Activated CD4-positive, alpha-beta T cell treated with anti-CD3 and anti-CD28 coated beads, Interleukin-2, amount 10 ng/mL, durations not matched to agents 7 days and 5 days (primary cell): ENCODE measurements at regions not wholly inside any gene's neighbourhood (a gene's known extent, or its start where the extent isn't known, plus 50 kb on each side); places are given as distances from the start of the nearest gene placed in this dataset.

Experiments used
- CTCF ChIA-PET: fragments of 350-600 bp; sonication (Branson Sonifier 250); formaldehyde crosslinking; loops from one replicate; lab custom pipeline; 2021; ENCODE audit warnings: antibody characterized with exemption; lab: Charles Lee
- POLR2A ChIA-PET: fragments of 350-600 bp; sonication (Branson Sonifier 250); formaldehyde crosslinking; loops from one replicate; lab custom pipeline; 2021; ENCODE audit warnings: antibody characterized with exemption; lab: Charles Lee
- DNase-seq: peaks from one replicate; pipeline ENCODE4 v3.0.0-alpha.2; 2020
- H3K27ac Mint-ChIP-seq: one replicate; pipeline ENCODE4 v1.8.0; 2021; ENCODE audit warnings: mild to moderate bottlenecking, moderate library complexity, mixed read lengths
- H3K27me3 Mint-ChIP-seq: one replicate; pipeline ENCODE4 v1.8.0; 2021; ENCODE audit warnings: mixed read lengths
- H3K36me3 Mint-ChIP-seq: one replicate; pipeline ENCODE4 v1.8.0; 2021; ENCODE audit warnings: low read depth, mixed read lengths
- H3K4me1 Mint-ChIP-seq: one replicate; pipeline ENCODE4 v1.8.0; 2021; ENCODE audit warnings: mixed read lengths
- H3K4me3 Mint-ChIP-seq: one replicate; pipeline ENCODE4 v1.8.0; 2021; ENCODE audit warnings: mild to moderate bottlenecking, moderate library complexity, mixed read lengths
- H3K9me3 Mint-ChIP-seq: one replicate; pipeline ENCODE4 v1.8.0; 2021; ENCODE audit warnings: mixed read lengths

DNA sequence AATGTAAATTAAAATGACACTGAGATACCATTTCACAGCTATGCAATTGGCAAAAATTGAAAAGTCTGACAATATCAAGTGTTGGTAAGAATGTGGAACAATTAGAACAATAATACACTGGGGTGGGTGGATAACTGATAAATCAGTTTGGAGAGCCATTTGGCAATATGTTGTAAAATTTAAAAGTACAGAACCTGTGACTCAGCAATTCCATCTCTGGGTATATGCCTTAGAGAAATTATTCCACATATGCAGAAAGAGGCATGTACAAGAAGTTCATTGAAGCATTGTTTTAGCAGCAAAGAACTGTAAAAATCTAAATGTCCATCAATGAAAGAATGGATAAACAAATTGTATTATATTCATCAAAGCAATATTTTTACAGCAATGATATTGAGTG, 89.3 kb upstream of the NR3C1 start:
- no peak overlapping the region for H3K27ac Mint-ChIP-seq
- no peaks in the 10 kb centered on the region for H3K9me3 Mint-ChIP-seq
- no peak for DNase-seq
- no peaks in the 10 kb centered on the region for H3K4me1 Mint-ChIP-seq
- H3K36me3 Mint-ChIP-seq, result no peaks in the 10 kb centered on the region
- H3K4me3 Mint-ChIP-seq, result no peak overlapping the region
- POLR2A ChIA-PET, result no interaction called here
- H3K27me3 Mint-ChIP-seq, result no peaks in the 10 kb centered on the region
- CTCF ChIA-PET, result no interaction called here

DNA sequence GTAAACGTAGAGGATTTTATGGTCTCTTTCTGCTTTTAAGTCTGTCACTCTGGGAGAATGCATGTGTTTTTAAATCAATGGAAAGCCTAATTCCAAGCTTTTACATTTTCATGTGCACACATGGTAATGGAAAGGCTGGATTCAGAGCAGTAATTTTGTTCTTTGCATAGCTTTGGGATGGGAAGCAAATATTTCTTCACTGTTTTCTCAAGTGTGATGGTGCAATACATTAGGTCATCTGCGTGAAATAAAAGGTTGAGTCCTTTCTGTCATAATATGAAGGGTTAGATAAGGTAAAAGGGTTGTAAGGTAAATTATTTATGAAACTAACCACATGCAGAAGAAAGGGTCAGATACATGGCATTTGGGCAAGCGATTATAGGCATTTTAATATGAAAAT, 88.2 kb upstream of the NR3C1 start:
- no peaks in the 10 kb centered on the region for H3K9me3 Mint-ChIP-seq
- no peak overlapping the region for H3K27ac Mint-ChIP-seq
- CTCF ChIA-PET, result no interaction called here
- H3K4me1 Mint-ChIP-seq, result no peaks in the 10 kb centered on the region
- H3K27me3 Mint-ChIP-seq, result no peaks in the 10 kb centered on the region
- no peaks in the 10 kb centered on the region for H3K36me3 Mint-ChIP-seq
- DNase-seq, result no peak
- no peak overlapping the region for H3K4me3 Mint-ChIP-seq
- POLR2A ChIA-PET, result no interaction called here

DNA sequence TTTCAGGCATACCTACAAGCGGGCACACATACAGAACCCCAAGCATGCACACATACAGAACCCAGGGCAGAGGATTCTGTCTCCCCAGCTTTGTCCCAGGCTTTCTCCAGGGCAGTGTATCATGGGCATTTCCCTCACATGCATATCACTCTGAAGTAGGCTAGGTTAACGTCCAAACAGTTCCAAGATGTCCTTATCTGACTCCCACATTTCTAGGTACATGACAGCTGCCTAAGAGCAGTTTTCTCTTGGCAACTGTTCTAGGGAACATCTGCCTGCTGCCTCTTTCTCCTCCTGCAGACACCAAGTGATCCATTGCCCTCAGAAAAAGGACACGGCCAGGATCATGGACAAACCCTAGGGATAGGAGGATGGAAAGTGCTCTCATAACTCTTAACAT, 84.9 kb upstream of the NR3C1 start:
- DNase-seq, result no peak
- H3K27ac Mint-ChIP-seq, result no peak overlapping the region
- ChIA-PET POLR2A (no interaction called here), CTCF (interaction anchor here (1.2 kb wide), 1 partner anchor 12 kb away, joined by 3 read pairs; no protein-coding TSS in a partner anchor)
- no peaks in the 10 kb centered on the region for H3K27me3 Mint-ChIP-seq
- H3K9me3 Mint-ChIP-seq, result no peaks in the 10 kb centered on the region
- H3K4me1 Mint-ChIP-seq, result no peaks in the 10 kb centered on the region
- no peaks in the 10 kb centered on the region for H3K36me3 Mint-ChIP-seq
- no peak overlapping the region for H3K4me3 Mint-ChIP-seq

DNA sequence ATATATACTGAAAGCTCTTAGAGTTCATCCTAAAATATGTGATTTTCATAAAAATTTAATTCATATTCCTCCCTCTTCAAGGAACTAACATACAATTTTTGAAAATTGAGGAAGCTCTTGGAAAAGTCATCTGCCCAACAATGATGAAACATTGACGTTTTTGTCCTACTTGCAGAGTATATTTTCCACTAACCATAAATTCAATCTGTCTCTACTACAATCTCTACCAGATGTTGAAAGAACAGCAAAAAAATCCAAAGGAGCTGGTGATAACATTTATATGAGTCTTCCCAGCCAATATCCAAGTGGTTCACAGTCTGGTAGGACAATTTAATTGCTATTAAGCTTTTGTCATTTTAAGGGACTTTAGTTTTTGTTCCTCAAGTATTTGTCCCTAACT, 81.1 kb upstream of the NR3C1 start:
- H3K4me3 Mint-ChIP-seq, result no peak overlapping the region
- no peaks in the 10 kb centered on the region for H3K27me3 Mint-ChIP-seq
- ChIA-PET POLR2A (no interaction called here), CTCF (no interaction called here)
- no peaks in the 10 kb centered on the region for H3K9me3 Mint-ChIP-seq
- no peak for DNase-seq
- no peaks in the 10 kb centered on the region for H3K4me1 Mint-ChIP-seq
- no peak overlapping the region for H3K27ac Mint-ChIP-seq
- H3K36me3 Mint-ChIP-seq, result no peaks in the 10 kb centered on the region

DNA sequence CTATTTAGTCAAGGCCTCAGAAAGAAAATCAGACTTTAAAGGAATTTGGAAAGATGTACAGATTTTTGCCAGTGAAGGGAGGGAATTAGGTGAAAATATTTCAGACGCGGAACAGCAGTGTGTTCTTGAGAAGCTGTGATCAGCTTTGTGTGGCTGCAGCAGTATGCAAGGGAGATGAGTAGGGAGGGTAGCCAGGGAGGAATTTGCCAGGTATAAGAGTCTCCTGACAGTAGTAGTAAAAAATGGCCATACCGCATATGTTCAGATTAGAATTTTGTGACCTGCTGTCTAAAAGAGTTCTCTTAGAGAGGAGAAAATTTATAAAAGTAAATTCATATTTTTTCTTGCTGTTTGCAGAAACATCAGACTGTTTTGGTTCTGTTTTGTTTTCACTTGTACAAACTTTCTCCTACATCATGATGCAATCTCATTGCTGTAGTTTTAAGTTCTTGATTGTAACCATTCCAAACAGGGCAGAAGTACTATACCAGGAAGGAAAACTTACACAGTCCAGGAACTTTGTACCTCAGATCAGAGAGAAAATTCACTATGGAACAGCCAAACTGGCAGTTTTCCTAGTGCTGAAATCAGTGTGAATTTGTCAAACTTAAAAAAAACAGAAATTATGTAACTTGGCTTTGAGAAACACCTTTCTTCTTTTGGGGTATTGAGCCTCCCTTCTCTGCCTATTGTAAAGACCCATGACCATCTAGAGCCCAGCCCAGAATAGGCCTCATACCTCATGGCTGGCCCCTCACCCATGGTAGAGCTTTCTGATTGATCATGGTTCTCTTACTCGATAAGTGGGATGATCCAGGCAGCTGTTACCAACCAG, 78.4 kb upstream of the NR3C1 start:
- no peak overlapping the region for H3K27ac Mint-ChIP-seq
- no peak overlapping the region for H3K4me3 Mint-ChIP-seq
- ChIA-PET CTCF (interaction anchor here (0.9 to 1.1 kb wide), 2 partner anchors 9 to 28 kb away, joined by 3 to 4 read pairs; no protein-coding TSS in a partner anchor), POLR2A (no interaction called here)
- DNase-seq, result no peak
- H3K9me3 Mint-ChIP-seq, result no peaks in the 10 kb centered on the region
- no peaks in the 10 kb centered on the region for H3K4me1 Mint-ChIP-seq
- H3K36me3 Mint-ChIP-seq, result no peaks in the 10 kb centered on the region
- no peaks in the 10 kb centered on the region for H3K27me3 Mint-ChIP-seq

DNA sequence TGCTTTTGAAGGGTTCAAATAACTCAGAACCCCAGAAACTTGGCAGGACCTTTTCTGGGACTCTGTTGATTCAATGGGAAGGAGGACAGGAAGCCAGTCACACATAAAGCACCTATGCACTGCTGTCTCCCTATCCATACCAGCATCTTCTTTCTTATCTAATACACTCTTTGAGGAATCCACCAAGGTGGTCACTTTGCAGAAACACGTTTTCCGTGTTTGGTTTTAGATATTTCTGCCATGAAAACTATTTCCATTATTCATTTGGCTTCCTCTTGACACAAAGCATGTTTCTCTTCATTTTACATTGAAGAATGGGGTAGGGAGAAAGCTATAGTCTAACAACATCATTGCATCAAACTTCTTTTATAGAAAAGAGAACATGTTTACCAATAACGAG, 76.5 kb upstream of the NR3C1 start:
- Mint-ChIP-seq H3K4me3 (no peak overlapping the region), H3K27me3 (no peaks in the 10 kb centered on the region), H3K9me3 (no peaks in the 10 kb centered on the region), H3K27ac (no peak overlapping the region), H3K36me3 (no peaks in the 10 kb centered on the region), H3K4me1 (no peaks in the 10 kb centered on the region)
- DNase-seq, result no peak
- ChIA-PET CTCF (no interaction called here), POLR2A (no interaction called here)

DNA sequence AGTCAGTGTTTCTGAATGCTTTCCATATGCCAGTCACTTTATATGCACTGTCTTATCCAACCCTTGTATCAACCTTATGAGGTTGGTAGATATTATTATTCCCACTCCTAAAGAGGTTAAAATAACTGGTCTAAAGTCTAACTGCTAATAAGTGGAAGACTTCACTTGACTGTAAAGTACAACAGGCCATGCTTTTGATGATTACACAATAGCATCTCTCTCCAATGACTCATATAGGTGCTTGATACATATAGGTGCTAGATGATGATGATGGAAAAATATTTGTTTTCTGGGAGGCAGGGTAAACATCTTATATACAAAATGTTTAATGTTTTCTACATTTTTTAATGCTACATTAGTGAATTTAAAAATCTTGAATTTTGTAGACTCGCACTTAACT, 75.9 kb upstream of the NR3C1 start:
- ChIA-PET CTCF (no interaction called here), POLR2A (no interaction called here)
- H3K27me3 Mint-ChIP-seq, result no peaks in the 10 kb centered on the region
- H3K27ac Mint-ChIP-seq, result no peak overlapping the region
- no peak for DNase-seq
- H3K4me1 Mint-ChIP-seq, result no peaks in the 10 kb centered on the region
- H3K9me3 Mint-ChIP-seq, result no peaks in the 10 kb centered on the region
- no peaks in the 10 kb centered on the region for H3K36me3 Mint-ChIP-seq
- H3K4me3 Mint-ChIP-seq, result no peak overlapping the region

DNA sequence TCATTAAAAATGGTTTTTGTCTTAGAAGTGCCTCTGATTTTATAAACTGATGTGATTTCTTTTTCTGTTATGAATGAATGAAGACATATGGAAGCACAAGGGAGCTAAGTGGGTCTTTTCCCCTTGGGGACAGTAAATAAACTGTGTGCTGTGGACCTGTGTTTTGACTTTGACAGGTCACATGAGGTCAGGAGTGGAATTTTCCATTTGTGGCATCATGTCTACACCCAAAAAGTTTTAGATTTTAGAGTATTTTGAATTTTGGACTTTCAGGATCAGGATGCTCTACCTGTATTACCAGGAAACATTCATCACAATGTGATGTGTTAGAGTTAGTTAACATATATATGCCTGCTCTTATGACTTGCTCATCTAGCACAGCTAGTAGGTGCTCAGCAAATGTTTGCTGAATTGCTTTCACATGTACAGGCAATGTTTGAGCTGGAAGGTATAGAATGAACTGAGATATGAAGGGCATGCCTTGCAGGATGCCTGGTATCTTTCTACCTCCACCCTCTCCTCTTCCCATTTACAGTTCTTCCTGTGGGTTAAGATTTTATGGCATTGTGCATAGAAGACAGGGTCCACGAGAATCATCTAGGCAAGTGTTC, 73.2 kb upstream of the NR3C1 start:
- Mint-ChIP-seq H3K9me3 (no peaks in the 10 kb centered on the region), H3K27me3 (no peaks in the 10 kb centered on the region), H3K4me1 (no peaks in the 10 kb centered on the region), H3K27ac (no peak overlapping the region), H3K36me3 (no peaks in the 10 kb centered on the region), H3K4me3 (no peak overlapping the region)
- ChIA-PET CTCF (interaction anchor here (0.9 kb wide), 1 partner anchor 11 kb away, joined by 3 read pairs; no protein-coding TSS in a partner anchor), POLR2A (no interaction called here)
- DNase-seq, result no peak

DNA sequence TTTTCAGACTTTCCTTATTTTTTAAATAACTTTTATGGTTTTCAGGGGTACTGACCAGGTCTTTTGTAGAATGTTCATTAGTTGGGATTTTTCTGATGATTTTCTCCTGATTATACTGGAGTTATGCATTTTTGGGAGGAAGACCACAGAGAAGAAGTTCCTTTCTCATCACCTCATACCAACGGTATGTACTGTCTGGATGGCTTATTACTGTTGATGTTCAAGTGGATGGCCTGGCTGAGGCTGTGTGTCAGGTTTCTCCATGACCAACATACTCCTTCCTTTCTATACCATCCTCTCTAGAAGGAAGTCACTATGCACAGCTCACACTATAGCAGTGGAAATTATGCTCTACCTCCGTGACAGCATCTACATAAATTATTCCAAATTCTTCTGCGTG, 71.1 kb upstream of the NR3C1 start:
- POLR2A ChIA-PET, result no interaction called here
- no peak for DNase-seq
- H3K4me3 Mint-ChIP-seq, result no peak overlapping the region
- CTCF ChIA-PET, result no interaction called here
- no peaks in the 10 kb centered on the region for H3K9me3 Mint-ChIP-seq
- no peaks in the 10 kb centered on the region for H3K36me3 Mint-ChIP-seq
- H3K27me3 Mint-ChIP-seq, result no peaks in the 10 kb centered on the region
- H3K27ac Mint-ChIP-seq, result no peak overlapping the region
- no peaks in the 10 kb centered on the region for H3K4me1 Mint-ChIP-seq

DNA sequence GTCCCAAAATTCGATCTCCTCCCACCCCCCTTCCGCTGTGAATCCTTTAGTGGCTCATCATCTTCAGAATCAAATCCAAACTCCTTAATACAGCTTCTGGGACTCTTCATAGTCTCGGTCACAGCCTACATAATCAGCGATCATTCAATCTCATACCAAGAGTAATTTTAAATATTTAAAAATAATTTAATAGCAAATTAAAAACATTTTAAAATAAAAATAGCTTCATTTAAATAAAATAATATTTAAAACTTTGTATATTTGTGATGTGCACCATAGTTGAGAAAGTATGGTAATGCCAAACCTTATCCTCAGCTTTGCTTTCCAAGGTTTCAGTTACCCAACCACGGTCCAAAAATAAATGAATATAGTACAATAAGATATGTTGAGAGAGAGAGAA, 70.0 kb upstream of the NR3C1 start:
- Mint-ChIP-seq H3K4me3 (no peak overlapping the region), H3K36me3 (no peaks in the 10 kb centered on the region), H3K4me1 (no peaks in the 10 kb centered on the region), H3K27me3 (no peaks in the 10 kb centered on the region), H3K27ac (no peak overlapping the region), H3K9me3 (no peaks in the 10 kb centered on the region)
- POLR2A ChIA-PET, result no interaction called here
- CTCF ChIA-PET, result interaction anchor here (1.4 kb wide), 1 partner anchor 9 kb away, joined by 4 read pairs; no protein-coding TSS in a partner anchor
- DNase-seq, result no peak

DNA sequence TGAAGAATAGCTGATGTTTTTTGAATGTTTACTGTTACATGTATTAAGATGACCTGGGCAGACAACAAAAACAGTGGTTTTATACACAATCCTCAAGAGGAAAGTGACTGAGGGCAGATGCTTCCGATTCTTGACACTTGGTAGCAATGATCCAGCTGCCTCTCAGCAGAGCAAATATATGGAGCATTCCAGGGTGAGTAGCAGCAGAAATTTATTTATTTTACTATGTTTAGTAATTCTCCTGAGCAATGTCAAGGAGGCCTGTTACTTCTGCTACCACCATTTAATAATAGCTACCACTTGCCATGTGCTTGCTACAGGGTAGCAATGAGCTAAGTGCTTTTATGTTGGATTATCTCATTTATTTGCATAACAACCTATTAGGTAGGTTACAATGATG, 69.1 kb upstream of the NR3C1 start:
- Mint-ChIP-seq H3K9me3 (no peaks in the 10 kb centered on the region), H3K27ac (no peak overlapping the region), H3K36me3 (no peaks in the 10 kb centered on the region), H3K27me3 (no peaks in the 10 kb centered on the region), H3K4me1 (no peaks in the 10 kb centered on the region), H3K4me3 (no peak overlapping the region)
- CTCF ChIA-PET, result interaction anchor here (0.6 to 1.4 kb wide), 2 partner anchors 10 to 159 kb away, joined by 4 to 5 read pairs; no protein-coding TSS in a partner anchor
- POLR2A ChIA-PET, result no interaction called here
- DNase-seq, result no peak

DNA sequence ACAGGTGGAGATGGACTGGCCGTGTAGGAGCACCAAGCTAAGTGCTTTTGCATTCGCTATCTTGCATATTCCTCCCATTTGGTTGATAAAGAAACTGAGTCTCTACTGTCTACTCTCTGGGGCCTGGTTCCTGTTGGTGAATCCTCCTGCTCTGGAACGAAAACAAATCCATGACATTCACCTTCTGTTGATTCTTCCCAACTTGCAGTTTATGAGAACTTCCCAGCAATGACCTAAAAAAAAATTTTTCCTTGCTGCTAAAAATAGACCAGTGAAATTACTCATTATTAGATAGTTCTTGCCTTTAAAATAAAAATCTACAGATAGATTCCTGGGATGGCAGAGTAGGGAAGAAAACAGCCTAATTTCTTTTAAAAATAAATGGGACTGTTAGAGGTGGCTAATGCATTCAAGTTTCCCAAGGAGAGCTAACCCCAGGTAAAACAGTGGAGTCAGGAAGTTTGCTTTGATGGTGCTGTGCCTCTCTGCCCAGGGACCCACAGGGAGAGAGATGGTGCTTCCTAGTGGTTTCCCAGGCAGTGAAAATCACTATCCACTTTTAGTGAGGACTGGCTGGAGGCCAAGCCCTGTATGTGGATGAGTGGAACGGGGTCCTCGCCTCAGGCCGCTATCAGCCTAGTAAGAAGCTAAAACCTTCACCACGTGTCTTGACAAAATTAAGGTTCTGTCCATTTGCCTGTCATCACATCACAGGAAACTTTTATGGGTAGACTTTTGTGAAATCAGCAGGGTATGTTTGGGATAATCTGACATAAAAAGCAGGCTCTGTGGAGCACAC, 68.4 kb upstream of the NR3C1 start:
- H3K4me3 Mint-ChIP-seq, result no peak overlapping the region
- H3K36me3 Mint-ChIP-seq, result no peaks in the 10 kb centered on the region
- no peaks in the 10 kb centered on the region for H3K9me3 Mint-ChIP-seq
- H3K27ac Mint-ChIP-seq, result no peak overlapping the region
- no peak for DNase-seq
- H3K4me1 Mint-ChIP-seq, result no peaks in the 10 kb centered on the region
- ChIA-PET POLR2A (no interaction called here), CTCF (interaction anchor here (1.4 kb wide), 1 partner anchor 11 kb away, joined by 4 read pairs; no protein-coding TSS in a partner anchor)
- H3K27me3 Mint-ChIP-seq, result no peaks in the 10 kb centered on the region

DNA sequence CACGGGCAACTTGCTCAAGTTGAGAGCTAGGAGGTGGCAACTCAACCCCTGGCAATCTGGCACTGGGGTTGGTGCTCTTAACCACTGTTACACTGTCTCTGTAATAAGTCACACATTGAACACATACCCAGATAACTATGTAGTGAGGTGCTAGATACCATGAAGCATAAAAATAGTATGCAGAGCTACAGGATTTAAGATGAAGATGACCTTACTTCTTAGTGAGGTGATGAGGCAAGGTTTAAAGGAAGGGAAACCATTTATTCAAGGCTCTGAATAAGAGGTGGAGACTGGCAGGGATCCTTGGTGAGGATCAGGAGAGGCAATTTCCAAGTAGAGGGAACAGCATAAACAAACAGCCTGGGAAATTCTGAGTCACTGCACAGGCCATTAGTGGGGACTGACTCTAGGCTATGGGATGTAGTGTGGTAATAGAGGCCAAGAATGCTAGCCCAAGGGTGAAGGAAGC, 67.6 kb upstream of the NR3C1 start:
- Mint-ChIP-seq H3K4me3 (no peak overlapping the region), H3K9me3 (no peaks in the 10 kb centered on the region), H3K36me3 (no peaks in the 10 kb centered on the region), H3K4me1 (no peaks in the 10 kb centered on the region), H3K27me3 (no peaks in the 10 kb centered on the region), H3K27ac (no peak overlapping the region)
- ChIA-PET POLR2A (no interaction called here), CTCF (no interaction called here)
- DNase-seq, result no peak
